Transverse colon (tissue), 4 donors: ENCODE measurements at regions not wholly inside any gene's neighbourhood (a gene's known extent, or its start where the extent isn't known, plus 50 kb on each side); places are given as distances from the start of the nearest gene placed in this dataset.

Experiments
- DNase-seq: peaks from one replicate; pipeline ENCODE4 v3.0.0-alpha.2; 2019
- H3K27ac ChIP-seq, 4 donors: fragments of 200-600 bp; sonication (generic); 2 replicates each; pipeline ENCODE4 v1.5.1; 2016 to 2018; ENCODE audit warnings: inconsistent platforms in 4 of 4
- H3K27me3 ChIP-seq: fragments of 200-600 bp; sonication (generic); 2 replicates; pipeline ENCODE4 v1.5.1; 2017; ENCODE audit warnings: inconsistent platforms
- H3K36me3 ChIP-seq, 4 donors: fragments of 200-600 bp; sonication (generic); 2 replicates each; pipeline ENCODE4 v1.5.1; 2017 to 2019; ENCODE audit warnings: inconsistent platforms in 4 of 4
- H3K4me1 ChIP-seq, 4 donors: fragments of 200-600 bp; sonication (generic); 2 replicates each; pipeline ENCODE4 v1.5.1; 2017 to 2020; ENCODE audit warnings: inconsistent platforms in 4 of 4
- H3K4me3 ChIP-seq, 4 donors: fragments of 200-600 bp; sonication (generic); 1 replicate in 1 of 4; 2 replicates in 3 of 4; pipeline versions ENCODE4 v1.5.1 to v1.6.1; 2017 to 2019; ENCODE audit warnings: inconsistent platforms in 4 of 4
- H3K9me3 ChIP-seq, 2 donors: fragments of 200-600 bp; sonication (generic); 2 replicates each; pipeline ENCODE4 v1.5.1; 2017 to 2019; ENCODE audit warnings: inconsistent platforms in 2 of 2
- CTCF ChIP-seq, 5 experiments: fragments of 200-600 bp in 3 of 5; fragments of 450-650 bp in 2 of 5; sonication (generic) in 3 of 5; IDR thresholded peaks; 1 replicate in 2 of 5; 2 replicates in 3 of 5; pipeline ENCODE4 v1.5.1; 2016 to 2017; ENCODE audit warnings: antibody characterized with exemption in 5 of 5, inconsistent platforms in 3 of 5, mild to moderate bottlenecking in 2 of 5, moderate library complexity in 1 of 5
- EP300 ChIP-seq: sonication (generic); formaldehyde crosslinking; IDR thresholded peaks from one replicate; pipeline ENCODE4 v1.6.1; 2017; ENCODE audit warnings: antibody characterized with exemption, low read depth
- POLR2A ChIP-seq: fragments of 450-650 bp; IDR thresholded peaks from one replicate; pipeline ENCODE4 v1.6.1; 2016; ENCODE audit warnings: antibody characterized with exemption, mild to moderate bottlenecking, moderate library complexity
- POLR2AphosphoS5 ChIP-seq, 3 donors: sonication (generic); formaldehyde crosslinking; IDR thresholded peaks; one replicate each; pipeline ENCODE4 v1.6.1; 2016; ENCODE audit warnings: antibody characterized with exemption in 3 of 3
- WGBS, 2 donors: methylation state at CpG; one replicate each; pipeline ENCODE4 v1.1.5; 2018; ENCODE audit warnings: low coverage in 1 of 2; 5-methylcytosine and 5-hydroxymethylcytosine counted together
- in situ Hi-C, 4 donors: fragments of 200-750 bp; cut with MboI; loops; one replicate each; pipeline versions ENCODE4 v1.15.0 to v1.15.1; 2017; ENCODE audit warnings: low sequenced_read_pairs in 3 of 4, low pct_ligation_motif_present in 1 of 4, low pct_unique_long_range_greater_than_20kb in 1 of 4
- intact Hi-C: fragments of 100-400 bp; cut with DNase I; formaldehyde crosslinking; loops from one replicate; pipeline ENCODE4 v1.15.1; 2023; ENCODE audit warnings: low total_unique reads

GRCh38 chr11:100592619-100593260 is 94.3 kb upstream of the ARHGAP42 start:
- intact Hi-C loops (no loop called here), in situ Hi-C loops (loop anchor here in 2 of 4 donors (25.0 kb wide), 1 partner anchor 270 kb away; no protein-coding TSS in a partner anchor)
- Histone ChIP-seq H3K27me3 (no peaks in the 10 kb centered on the region), H3K27ac (peak overlapping the region in 2 of 4 donors; percentile 2 to 15), H3K4me3 (no peak overlapping the region), H3K4me1 (peaks cover 0 to 8% (median 0%) of the 10 kb centered on the region in 4 donors), H3K9me3 (no peaks in the 10 kb centered on the region), H3K36me3 (no peaks in the 10 kb centered on the region)
- WGBS, 2 donors, result 54 to 69% methylated on average over 3 to 6 of the region's 6 CpGs
- no peak for DNase-seq
- TF ChIP-seq POLR2A (no peak), CTCF (IDR thresholded peaks at IDR 0.05) (no peak), POLR2AphosphoS5 (IDR thresholded peaks at IDR 0.05) (peak in 1 of 3 donors; percentile 11)

- no peak for DNase-seq
- intact Hi-C loops, result no loop called here
Measured at GRCh38 chr11:100593291-100593690, 93.8 kb upstream of the ARHGAP42 start.

GRCh38 chr11:100594320-100594719 is 92.8 kb upstream of the ARHGAP42 start:
- TF ChIP-seq EP300 (no peak), CTCF (IDR thresholded peaks at IDR 0.05) (no peak)
- Histone ChIP-seq H3K27ac (no peak overlapping the region), H3K4me1 (peaks cover 0 to 8% (median 0%) of the 10 kb centered on the region in 4 donors), H3K4me3 (no peak overlapping the region), H3K36me3 (no peaks in the 10 kb centered on the region), H3K27me3 (no peaks in the 10 kb centered on the region), H3K9me3 (no peaks in the 10 kb centered on the region)
- no peak for DNase-seq
- in situ Hi-C loops (loop anchor here in 2 of 4 donors (25.0 kb wide), 1 partner anchor 268 kb away; no protein-coding TSS in a partner anchor), intact Hi-C loops (no loop called here)
- 14 to 34% methylated on average over 3 of the region's 3 CpGs for WGBS, 2 donors

More at GRCh38 chr11:100593291-100593690, 93.8 kb upstream of the ARHGAP42 start:
- no peak for TF ChIP-seq CTCF (IDR thresholded peaks at IDR 0.05)
- TF ChIP-seq POLR2AphosphoS5 (IDR thresholded peaks at IDR 0.05), result no peak
- no peak for TF ChIP-seq EP300
- no peak for TF ChIP-seq POLR2A
- Histone ChIP-seq H3K4me1 (peaks cover 0 to 8% (median 0%) of the 10 kb centered on the region in 4 donors), H3K27me3 (no peaks in the 10 kb centered on the region), H3K36me3 (no peaks in the 10 kb centered on the region), H3K4me3 (no peak overlapping the region), H3K9me3 (no peaks in the 10 kb centered on the region), H3K27ac (peak overlapping the region in 2 of 4 donors; percentile 2 to 11)
- in situ Hi-C loops, result loop anchor here in 2 of 4 donors (25.0 kb wide), 1 partner anchor 269 kb away; no protein-coding TSS in a partner anchor
- 74 to 78% methylated on average over 2 of the region's 2 CpGs for WGBS, 2 donors

- 50 to 64% methylated on average over 1 of the region's 1 CpG for WGBS, 2 donors
- no peaks in the 10 kb centered on the region for H3K27me3 ChIP-seq
- intact Hi-C loops (no loop called here), in situ Hi-C loops (no loop called here)
- no peak overlapping the region for H3K4me3 ChIP-seq
- H3K9me3 ChIP-seq, result no peaks in the 10 kb centered on the region
- no peak overlapping the region for H3K27ac ChIP-seq
- no peak for DNase-seq
- TF ChIP-seq CTCF (IDR thresholded peaks at IDR 0.05) (no peak), POLR2A (no peak), EP300 (no peak), POLR2AphosphoS5 (IDR thresholded peaks at IDR 0.05) (no peak)
- no peaks in the 10 kb centered on the region for H3K36me3 ChIP-seq
- peaks cover 0 to 7% (median 0%) of the 10 kb centered on the region in 4 donors for H3K4me1 ChIP-seq
Measured at GRCh38 chr11:100600941-100601340, 86.1 kb upstream of the ARHGAP42 start.
